CD14-positive monocyte (primary cell): ENCODE measurements at regions not wholly inside any gene's neighbourhood (a gene's known extent, or its start where the extent isn't known, plus 50 kb on each side); places are given as distances from the start of the nearest gene placed in this dataset.

ENCODE experiments used
- DNase-seq, 3 donors: peaks; one replicate each; pipeline ENCODE4 v3.0.0-alpha.2; 2011 to 2022
- H2AFZ ChIP-seq: 2 replicates; pipeline ENCODE4 v1.6.0; 2012; ENCODE audit warnings: mild to moderate bottlenecking, low read depth, low read length, inconsistent platforms; ENCODE audit not compliant: insufficient read depth, poor library complexity, severe bottlenecking
- H3K27ac ChIP-seq, 2 donors: 1 replicate in 1 of 2; 2 replicates in 1 of 2; pipeline ENCODE4 v1.5.1; 2012 to 2013; ENCODE audit warnings: low read length in 2 of 2, control low read depth in 1 of 2, inconsistent platforms in 1 of 2, low read depth in 1 of 2, mild to moderate bottlenecking in 1 of 2
- H3K27me3 ChIP-seq, 2 donors: one replicate each; pipeline versions ENCODE4 v1.6.0 to v1.6.1; 2011 to 2013; ENCODE audit warnings: low read length in 2 of 2; ENCODE audit not compliant: control insufficient read depth in 2 of 2, insufficient read depth in 2 of 2
- H3K36me3 ChIP-seq, 2 donors: replicated peaks in 1 of 2; 1 replicate in 1 of 2; 2 replicates in 1 of 2; pipeline versions ENCODE4 v1.5.1 to v1.6.1; 2012 to 2013; ENCODE audit warnings: low read length in 2 of 2, control low read depth in 1 of 2, inconsistent platforms in 1 of 2, mild to moderate bottlenecking in 1 of 2; ENCODE audit not compliant: insufficient read depth in 2 of 2, control insufficient read depth in 1 of 2
- H3K4me1 ChIP-seq, 2 donors: 1 replicate in 1 of 2; 2 replicates in 1 of 2; pipeline versions ENCODE4 v1.5.1 to v1.6.1; 2012 to 2013; ENCODE audit warnings: low read length in 2 of 2, control low read depth in 1 of 2, inconsistent platforms in 1 of 2, mild to moderate bottlenecking in 1 of 2, moderate library complexity in 1 of 2; ENCODE audit not compliant: insufficient read depth in 2 of 2, control insufficient read depth in 1 of 2
- H3K4me2 ChIP-seq: replicated peaks from 2 replicates; pipeline ENCODE3; 2012; ENCODE audit warnings: low read length, moderate library complexity, mild to moderate bottlenecking; ENCODE audit not compliant: poor library complexity, severe bottlenecking; ENCODE audit errors: extremely low read depth
- H3K4me3 ChIP-seq, 3 experiments: fragments of 200-600 bp in 1 of 3; sonication (generic) in 1 of 3; replicated peaks in 1 of 3; 1 replicate in 2 of 3; 2 replicates in 1 of 3; pipeline ENCODE4 v1.5.1; 2011 to 2013; ENCODE audit warnings: low read length in 3 of 3, mild to moderate bottlenecking in 3 of 3, control low read depth in 2 of 3, low read depth in 2 of 3, inconsistent platforms in 1 of 3, moderate library complexity in 1 of 3
- H3K79me2 ChIP-seq: 2 replicates; pipeline ENCODE4 v1.6.0; 2012; ENCODE audit warnings: mild to moderate bottlenecking, control low read depth, inconsistent platforms, low read length, moderate library complexity; ENCODE audit not compliant: insufficient read depth
- H3K9ac ChIP-seq: 2 replicates; pipeline ENCODE4 v1.6.0; 2017; ENCODE audit warnings: low read length, mild to moderate bottlenecking; ENCODE audit not compliant: insufficient read depth, poor library complexity, severe bottlenecking
- H3K9me3 ChIP-seq, 2 donors: replicated peaks in 1 of 2; 1 replicate in 1 of 2; 2 replicates in 1 of 2; pipeline versions ENCODE4 v1.5.1 to v1.6.1; 2012 to 2013; ENCODE audit warnings: low read length in 2 of 2, control low read depth in 1 of 2; ENCODE audit not compliant: control insufficient read depth in 1 of 2, insufficient read depth in 1 of 2
- H4K20me1 ChIP-seq: 2 replicates; pipeline ENCODE4 v1.6.0; 2012; ENCODE audit warnings: mild to moderate bottlenecking, low read length, control low read depth, moderate library complexity; ENCODE audit not compliant: insufficient read depth
- H3K27ac Mint-ChIP-seq, 7 donors: one replicate each; pipeline ENCODE4 v1.8.0; 2020; ENCODE audit warnings: mild to moderate bottlenecking in 7 of 7, mixed read lengths in 7 of 7, moderate library complexity in 6 of 7, inconsistent platforms in 2 of 7
- H3K27me3 Mint-ChIP-seq, 3 donors: one replicate each; pipeline ENCODE4 v1.8.0; 2021 to 2022; ENCODE audit warnings: low read depth in 3 of 3, mild to moderate bottlenecking in 3 of 3, mixed read lengths in 3 of 3, moderate library complexity in 3 of 3, inconsistent platforms in 1 of 3
- H3K36me3 Mint-ChIP-seq, 2 donors: one replicate each; pipeline ENCODE4 v1.8.0; 2020; ENCODE audit warnings: mixed read lengths in 2 of 2, inconsistent platforms in 1 of 2, mild to moderate bottlenecking in 1 of 2
- H3K4me1 Mint-ChIP-seq: one replicate; pipeline ENCODE4 v1.8.0; 2020; ENCODE audit warnings: mild to moderate bottlenecking, mixed read lengths
- H3K4me3 Mint-ChIP-seq, 2 donors: one replicate each; pipeline ENCODE4 v1.8.0; 2020; ENCODE audit warnings: mild to moderate bottlenecking in 2 of 2, mixed read lengths in 2 of 2, moderate library complexity in 1 of 2
- H3K9me3 Mint-ChIP-seq, 7 donors: one replicate each; pipeline ENCODE4 v1.8.0; 2020 to 2022; ENCODE audit warnings: mixed read lengths in 7 of 7, mild to moderate bottlenecking in 6 of 7, moderate library complexity in 6 of 7, inconsistent platforms in 2 of 7
- WGBS: methylation state at CpG from one replicate; pipeline ENCODE4 v1.1.5; 2013; ENCODE audit warnings: missing lambda C conversion rate; ENCODE audit not compliant: insufficient coverage; 5-methylcytosine and 5-hydroxymethylcytosine counted together
- intact Hi-C, 2 donors: fragments of 100-400 bp; cut with micrococcal nuclease; formaldehyde crosslinking; loops; one replicate each; pipeline versions ENCODE4 v1.15.0 to v1.15.1; 2023
- TF ChIP-seq, protein P1 (sequence below): fragments of 200-600 bp; IDR thresholded peaks from one replicate; pipeline ENCODE4 v1.8.0; 2022; ENCODE audit warnings: antibody characterized with exemption, mild to moderate bottlenecking

DNA sequence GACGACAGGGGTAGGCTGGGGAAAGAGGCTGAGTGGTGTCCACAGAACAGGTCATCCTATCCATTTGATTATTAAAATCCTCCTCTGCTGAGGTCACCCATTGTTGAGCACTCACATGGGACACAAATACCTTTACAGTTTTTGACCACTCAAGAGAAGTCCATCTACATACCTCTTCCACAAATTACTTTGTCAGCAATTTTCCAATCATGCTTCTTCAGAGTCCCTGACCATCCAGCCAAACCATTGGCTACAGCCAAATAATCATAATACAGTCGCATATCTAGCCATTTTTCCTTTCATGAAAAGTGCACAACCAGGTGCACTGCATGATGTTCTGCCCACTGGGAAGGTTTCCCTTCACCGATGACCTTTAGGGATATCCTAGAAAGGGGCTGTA is 407.4 kb downstream of the TEX13C start:
- Mint-ChIP-seq H3K9me3 (peaks cover 0 to 4% (median 0%) of the 10 kb centered on the region in 7 donors), H3K36me3 (no peaks in the 10 kb centered on the region)

DNA sequence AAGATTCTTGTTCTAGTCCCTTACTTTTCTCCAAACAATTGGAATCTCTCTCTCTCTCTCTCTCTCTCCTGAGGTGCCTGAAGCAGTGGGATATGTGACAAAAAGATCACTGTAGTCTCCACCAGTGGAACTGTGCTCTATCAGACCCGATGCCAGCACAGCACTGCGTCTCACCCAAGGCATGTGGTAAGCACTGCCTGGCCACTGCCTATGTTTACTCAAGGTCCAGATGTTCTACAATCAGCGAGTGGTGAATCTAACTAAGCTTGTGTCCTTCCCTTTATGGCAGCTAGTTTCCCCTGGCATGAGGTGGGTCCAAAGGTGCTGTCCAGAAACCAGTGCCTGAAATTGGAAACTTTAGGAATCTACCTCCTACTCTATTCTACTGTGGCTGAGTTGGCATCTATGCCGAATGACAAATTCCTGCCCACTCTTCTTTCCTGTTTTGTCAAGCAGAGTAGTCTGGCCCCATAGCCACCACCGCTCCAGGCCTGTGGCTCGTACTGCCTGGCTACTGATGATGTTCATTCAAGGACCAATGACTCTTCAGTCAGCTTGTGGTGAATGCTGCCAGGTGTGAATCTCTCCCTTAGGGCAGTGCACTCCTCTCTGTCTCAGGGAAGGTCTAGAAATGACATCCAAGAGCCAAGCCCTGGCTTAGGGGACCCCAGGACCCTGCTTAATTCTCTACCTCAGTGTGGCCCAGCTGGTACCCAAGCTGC is 416.5 kb downstream of the TEX13C start:
- no peaks in the 10 kb centered on the region for H4K20me1 ChIP-seq
- no peaks in the 10 kb centered on the region for H3K4me1 ChIP-seq
- no peak overlapping the region for H2AFZ ChIP-seq
- no peak for DNase-seq
- Mint-ChIP-seq H3K27ac (no peak overlapping the region), H3K9me3 (peaks cover 0 to 7% (median 0%) of the 10 kb centered on the region in 7 donors), H3K4me1 (no peaks in the 10 kb centered on the region), H3K36me3 (no peaks in the 10 kb centered on the region), H3K27me3 (peaks cover 0 to 4% (median 0%) of the 10 kb centered on the region in 3 donors), H3K4me3 (no peak overlapping the region)
- no peaks in the 10 kb centered on the region for H3K36me3 ChIP-seq
- no peaks in the 10 kb centered on the region for H3K27me3 ChIP-seq
- H3K9ac ChIP-seq = no peak overlapping the region
- peaks cover 0 to 12% of the 10 kb centered on the region in 2 donors for H3K9me3 ChIP-seq
- TF ChIP-seq, protein P1, sequence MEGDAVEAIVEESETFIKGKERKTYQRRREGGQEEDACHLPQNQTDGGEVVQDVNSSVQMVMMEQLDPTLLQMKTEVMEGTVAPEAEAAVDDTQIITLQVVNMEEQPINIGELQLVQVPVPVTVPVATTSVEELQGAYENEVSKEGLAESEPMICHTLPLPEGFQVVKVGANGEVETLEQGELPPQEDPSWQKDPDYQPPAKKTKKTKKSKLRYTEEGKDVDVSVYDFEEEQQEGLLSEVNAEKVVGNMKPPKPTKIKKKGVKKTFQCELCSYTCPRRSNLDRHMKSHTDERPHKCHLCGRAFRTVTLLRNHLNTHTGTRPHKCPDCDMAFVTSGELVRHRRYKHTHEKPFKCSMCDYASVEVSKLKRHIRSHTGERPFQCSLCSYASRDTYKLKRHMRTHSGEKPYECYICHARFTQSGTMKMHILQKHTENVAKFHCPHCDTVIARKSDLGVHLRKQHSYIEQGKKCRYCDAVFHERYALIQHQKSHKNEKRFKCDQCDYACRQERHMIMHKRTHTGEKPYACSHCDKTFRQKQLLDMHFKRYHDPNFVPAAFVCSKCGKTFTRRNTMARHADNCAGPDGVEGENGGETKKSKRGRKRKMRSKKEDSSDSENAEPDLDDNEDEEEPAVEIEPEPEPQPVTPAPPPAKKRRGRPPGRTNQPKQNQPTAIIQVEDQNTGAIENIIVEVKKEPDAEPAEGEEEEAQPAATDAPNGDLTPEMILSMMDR = no peak
- WGBS = 100% methylated on average over 1 of the region's 6 CpGs
- H3K4me3 ChIP-seq = no peak overlapping the region
- H3K79me2 ChIP-seq = no peaks in the 10 kb centered on the region
- H3K4me2 ChIP-seq = no peak overlapping the region
- no peak overlapping the region for H3K27ac ChIP-seq
- intact Hi-C loops = no loop called here

More for the DNA sequence above, 407.4 kb downstream of the TEX13C start:
- no peak overlapping the region for H3K4me2 ChIP-seq
- no peak overlapping the region for H3K9ac ChIP-seq
- 83% methylated on average over 1 of the region's 3 CpGs for WGBS
- intact Hi-C loops = no loop called here
- no peaks in the 10 kb centered on the region for H3K36me3 ChIP-seq
- Mint-ChIP-seq H3K4me3 (no peak overlapping the region), H3K27ac (no peak overlapping the region), H3K4me1 (no peaks in the 10 kb centered on the region), H3K27me3 (peaks cover 0 to 1% (median 0%) of the 10 kb centered on the region in 3 donors)
- no peaks in the 10 kb centered on the region for H3K27me3 ChIP-seq
- H3K4me3 ChIP-seq = no peak overlapping the region
- peaks cover 0 to 3% of the 10 kb centered on the region in 2 donors for H3K9me3 ChIP-seq
- TF ChIP-seq, protein P1 = no peak
- H2AFZ ChIP-seq = no peak overlapping the region
- no peaks in the 10 kb centered on the region for H3K79me2 ChIP-seq
- H3K4me1 ChIP-seq = no peaks in the 10 kb centered on the region
- no peak for DNase-seq
- no peak overlapping the region for H3K27ac ChIP-seq
- no peaks in the 10 kb centered on the region for H4K20me1 ChIP-seq
